SKM-1 treated with dmso at 0.1 percent for 144 hours (cell line): ENCODE measurements at regions not wholly inside any gene's neighbourhood (a gene's known extent, or its start where the extent isn't known, plus 50 kb on each side); places are given as distances from the start of the nearest gene placed in this dataset.
A peak's percentile ranks its signal among the peaks of the same experiment; 100 is the strongest.
"Not testable (repeated sequence)": the region's sequence is repeated elsewhere in the genome, so short reads cannot be mapped to it uniquely, and the experiment has no call there.

ENCODE experiments used
- DNase-seq: peaks from one replicate; lab custom pipeline; 2025; ENCODE audit not compliant: unreplicated experiment; lab: John Stamatoyannopoulos, UW

GRCh38 chr2:198534756-198535155 is 730.4 kb downstream of the PLCL1 start:
- DNase-seq: no peak

- DNase-seq: no peak
These were observed 721.0 kb downstream of the PLCL1 start for GRCh38 chr2:198525211-198525969.

GRCh38 chr2:198523710-198524109 is 719.3 kb downstream of the PLCL1 start:
- no peak for DNase-seq

DNA sequence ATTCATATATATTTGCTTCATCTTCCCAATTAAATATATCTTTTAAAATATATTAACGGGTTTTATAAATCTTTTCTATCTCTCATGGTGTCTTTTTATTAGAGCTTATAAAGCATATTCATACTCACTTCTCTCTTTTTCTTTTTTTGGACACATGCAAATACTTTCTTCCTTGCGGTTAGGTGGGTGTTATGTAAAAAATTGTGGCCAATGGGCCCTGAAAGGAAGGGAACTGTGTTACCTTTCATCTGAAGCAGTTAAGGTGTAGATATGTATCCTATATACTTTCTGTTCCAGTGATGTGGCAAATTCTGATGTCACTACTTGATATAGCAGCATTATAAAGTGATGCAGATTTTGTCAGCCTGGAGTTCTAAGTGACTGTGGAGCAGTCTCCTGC is 714.5 kb downstream of the PLCL1 start:
- no peak for DNase-seq

- DNase-seq: no peak
These were observed 713.6 kb downstream of the PLCL1 start for GRCh38 chr2:198517976-198518375.

DNA sequence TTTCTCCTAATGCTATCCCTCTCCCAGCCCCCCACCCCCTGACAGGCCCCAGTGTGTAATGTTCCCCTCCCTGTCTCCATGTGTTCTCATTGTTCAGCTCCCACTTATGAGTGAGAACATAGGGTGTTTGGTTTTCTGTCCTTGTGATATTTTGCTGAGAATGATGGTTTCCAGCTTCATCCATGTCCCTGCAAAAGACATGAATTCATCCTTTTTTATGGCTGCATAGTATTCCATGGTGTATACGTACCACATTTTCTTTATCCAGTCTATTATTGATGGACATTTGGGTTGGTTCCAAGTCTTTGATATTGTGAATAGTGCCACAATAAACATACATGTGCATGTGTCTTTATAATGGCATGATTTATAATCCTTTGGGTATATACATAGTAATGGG is 704.2 kb downstream of the PLCL1 start:
- not testable (repeated sequence) for DNase-seq

DNA sequence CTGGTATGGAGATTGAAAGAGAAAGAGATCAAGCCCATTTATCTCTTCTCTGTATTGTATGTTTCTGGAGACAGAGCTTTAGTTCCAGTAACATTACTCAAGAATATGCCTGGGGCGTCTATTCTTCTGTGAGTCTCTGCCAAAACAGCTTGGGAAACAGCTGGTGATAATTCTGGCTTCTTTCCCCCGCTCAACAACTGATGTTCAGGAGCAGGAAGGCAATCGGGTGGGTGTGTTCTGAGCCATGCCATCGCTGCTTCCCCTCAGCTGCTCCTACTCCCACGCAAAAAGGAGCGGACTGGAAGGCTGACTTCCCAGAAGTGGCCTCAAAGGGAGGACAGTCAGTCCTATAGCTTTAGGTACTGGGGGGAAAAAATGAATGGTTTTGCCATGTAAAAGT is 695.1 kb downstream of the PLCL1 start:
- no peak for DNase-seq

- no peak for DNase-seq
These were observed 694.1 kb downstream of the PLCL1 start for GRCh38 chr2:198498516-198498915.

GRCh38 chr2:198498048-198498447 is 693.7 kb downstream of the PLCL1 start:
- no peak for DNase-seq

- DNase-seq: no peak
These were observed 690.5 kb downstream of the PLCL1 start for GRCh38 chr2:198494931-198495330.

GRCh38 chr2:198490748-198491147 is 686.4 kb downstream of the PLCL1 start:
- DNase-seq: no peak

- no peak for DNase-seq
These were observed 684.6 kb downstream of the PLCL1 start for GRCh38 chr2:198488964-198489363.

DNA sequence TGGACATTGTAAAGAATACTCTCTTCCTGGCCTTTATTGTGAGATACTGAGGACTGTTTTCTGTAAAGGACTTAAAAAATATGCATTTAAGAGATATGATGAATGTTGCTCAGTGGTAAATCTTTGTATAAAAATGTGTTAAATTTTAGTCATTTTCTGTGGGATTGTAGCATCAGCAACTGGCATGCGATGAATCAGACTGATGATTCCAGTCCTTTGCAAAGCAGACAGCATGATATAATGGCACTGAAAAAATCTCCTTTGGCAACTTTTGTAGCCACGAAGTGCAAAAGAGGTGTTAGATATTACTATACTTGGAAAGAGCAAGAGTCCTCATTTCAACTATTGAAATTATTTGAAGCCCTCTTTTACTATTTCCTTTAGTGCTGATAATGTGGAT is 678.7 kb downstream of the PLCL1 start:
- DNase-seq: no peak

DNA sequence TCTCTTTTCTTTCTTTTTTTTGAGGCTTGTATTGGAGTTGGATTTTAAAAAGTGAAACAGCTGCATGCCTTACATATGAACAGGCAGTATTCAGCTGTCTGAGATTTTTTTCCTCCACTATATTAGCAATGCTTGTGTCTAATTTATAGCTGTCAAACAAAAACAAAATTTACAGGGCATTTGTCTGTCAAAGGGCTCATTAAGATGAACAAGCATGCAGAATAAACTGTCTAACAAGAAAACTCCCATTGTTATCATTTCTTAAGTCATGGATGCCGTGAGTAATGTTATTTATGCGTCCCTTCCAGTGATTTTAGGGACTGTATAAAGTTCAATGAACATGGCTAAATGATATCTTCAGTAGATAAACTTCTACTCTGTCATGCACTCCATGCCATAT is 674.7 kb downstream of the PLCL1 start:
- no peak for DNase-seq

- no peak for DNase-seq
These were observed 674.0 kb downstream of the PLCL1 start for GRCh38 chr2:198478361-198478760.

- no peak for DNase-seq
These were observed 671.6 kb downstream of the PLCL1 start for GRCh38 chr2:198476007-198476406.

DNA sequence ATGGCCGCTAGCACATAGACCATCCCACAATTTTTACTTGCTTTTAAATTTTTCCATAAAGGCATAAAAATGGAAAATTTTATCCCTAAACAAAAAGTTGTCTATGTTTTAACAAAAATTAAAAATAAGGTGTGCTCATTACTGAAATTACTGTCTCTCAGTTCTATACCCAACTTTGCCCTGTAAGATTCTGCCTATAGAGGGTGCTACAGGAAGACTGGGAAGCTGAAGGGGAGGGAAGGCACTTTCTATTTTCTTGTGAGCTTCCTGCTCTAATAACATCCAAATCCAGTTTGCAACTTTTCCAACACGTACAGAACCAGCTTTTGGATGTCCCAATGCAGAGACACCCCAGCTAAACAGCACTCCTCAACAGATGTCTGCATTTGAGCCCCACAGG is 666.9 kb downstream of the PLCL1 start:
- DNase-seq: peak; percentile 2

GRCh38 chr2:198468136-198468535 is 663.7 kb downstream of the PLCL1 start:
- DNase-seq: no peak

GRCh38 chr2:198465970-198466369 is 661.6 kb downstream of the PLCL1 start:
- no peak for DNase-seq

- DNase-seq: no peak
These were observed 652.0 kb downstream of the PLCL1 start for GRCh38 chr2:198456418-198456817.

DNA sequence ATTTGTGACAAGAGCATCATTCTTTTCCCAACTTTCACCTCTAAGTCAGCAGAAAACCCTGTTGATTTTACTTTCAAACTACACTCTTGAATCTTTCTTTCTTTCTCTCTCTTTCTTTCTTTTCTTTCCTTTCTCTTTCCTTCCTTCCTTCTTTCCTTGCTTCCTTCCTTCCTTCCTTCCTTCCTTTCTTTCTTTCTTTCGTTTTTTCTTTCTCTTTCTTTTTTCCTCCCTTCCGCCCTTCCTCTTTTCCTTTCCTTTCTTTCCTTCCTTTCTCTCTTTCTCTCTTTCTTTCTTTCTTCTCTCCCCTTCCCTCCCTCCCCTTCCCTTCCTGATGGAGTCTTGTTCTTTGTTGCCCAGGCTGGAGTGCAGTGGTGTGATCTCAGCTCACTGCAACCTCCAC is 649.5 kb downstream of the PLCL1 start:
- no peak for DNase-seq

GRCh38 chr2:198452327-198452726 is 647.9 kb downstream of the PLCL1 start:
- DNase-seq: no peak

- DNase-seq: no peak
These were observed 644.4 kb downstream of the PLCL1 start for GRCh38 chr2:198448789-198449188.
